ENCODE measurements at regions not wholly inside any gene's neighbourhood (a gene's known extent, or its start where the extent isn't known, plus 50 kb on each side); places are given as distances from the start of the nearest gene placed in this dataset.

- no peak for DNase-seq
Measured at GRCh38 chr5:124252747-124253146, 493.7 kb downstream of the ZNF608 start.

- DNase-seq, result no peak
Measured at GRCh38 chr5:124252191-124252638, 494.2 kb downstream of the ZNF608 start.

- no peak for DNase-seq
Measured at GRCh38 chr5:124245276-124245675, 501.2 kb downstream of the ZNF608 start.

DNA sequence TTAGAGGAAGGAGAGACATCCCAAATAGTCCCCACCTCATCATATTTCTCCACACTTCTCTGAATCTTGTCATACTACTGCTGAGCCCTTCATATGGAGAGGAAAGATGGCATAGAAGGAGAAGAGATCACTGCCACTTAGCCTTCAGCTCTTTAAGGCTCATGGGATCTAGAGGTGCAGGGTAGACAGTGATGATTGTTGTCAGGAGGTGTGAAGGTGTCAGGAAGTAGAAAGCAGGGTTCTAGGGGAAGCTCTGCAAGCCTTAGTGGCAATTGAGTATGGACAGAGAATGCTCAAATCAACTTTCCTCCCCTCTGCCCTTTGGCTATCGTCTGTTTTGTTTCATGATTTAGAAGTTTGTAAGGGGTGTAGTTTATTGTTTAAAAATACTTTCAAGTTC, 505.7 kb downstream of the ZNF608 start:
- no peak for DNase-seq

GRCh38 chr5:124239572-124239971, 506.9 kb downstream of the ZNF608 start:
- DNase-seq, result no peak

DNA sequence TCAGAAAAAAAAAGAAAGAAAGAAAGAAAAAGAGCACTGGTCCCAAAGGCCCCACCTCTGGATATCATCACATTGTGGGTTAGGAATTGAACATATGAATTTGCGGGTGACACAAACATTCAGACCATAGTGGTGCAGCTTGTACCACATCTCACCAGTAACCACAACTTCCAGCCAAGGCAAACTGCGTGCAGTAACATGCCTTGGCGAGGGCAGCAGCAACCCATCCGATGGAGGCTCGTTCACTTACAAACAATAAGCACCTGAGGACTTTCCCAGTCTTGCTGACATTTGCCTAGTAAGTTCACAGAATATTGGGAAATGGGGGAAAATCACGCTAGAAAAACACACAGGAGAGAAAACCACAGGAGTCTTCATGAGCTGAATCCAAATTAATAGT, 508.1 kb downstream of the ZNF608 start:
- no peak for DNase-seq

GRCh38 chr5:124237206-124237695, 509.2 kb downstream of the ZNF608 start:
- no peak for DNase-seq

DNA sequence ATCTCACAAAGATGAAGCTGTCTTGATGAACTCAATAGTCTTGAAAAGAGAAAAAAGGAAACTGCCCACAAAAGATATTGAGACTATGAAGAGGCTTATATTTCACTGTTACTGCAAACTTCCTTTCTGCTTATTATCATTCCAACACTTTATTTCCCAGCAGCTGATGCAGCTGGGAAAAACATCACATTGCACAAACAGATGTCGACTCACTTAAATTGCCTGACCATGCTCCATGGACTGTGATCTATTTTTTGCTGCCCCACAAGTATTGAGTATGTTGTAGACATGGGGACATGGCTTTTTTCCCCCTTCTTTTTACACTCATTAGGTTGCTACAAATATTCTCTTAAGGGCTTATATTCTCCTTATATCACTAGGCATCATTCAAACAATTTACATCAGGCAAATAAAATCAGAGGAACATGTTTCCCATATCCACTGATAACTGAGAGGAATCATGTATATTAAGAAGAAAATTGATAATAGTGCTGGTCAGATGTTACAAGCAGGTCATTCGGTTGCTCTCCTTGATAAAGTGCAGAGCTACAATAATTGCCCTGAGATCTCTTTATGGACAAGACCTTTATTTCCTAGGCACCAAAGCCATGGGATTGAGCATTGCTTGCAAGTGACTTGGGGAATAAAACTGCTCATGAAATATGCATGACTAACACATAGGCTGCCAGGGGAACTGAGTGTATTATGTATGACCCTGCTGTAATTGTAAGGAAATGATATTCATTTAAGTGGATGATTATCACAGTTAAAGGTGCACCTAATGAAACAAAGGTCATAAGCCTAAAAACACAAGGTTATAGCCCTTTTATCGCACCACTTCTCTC, 509.9 kb downstream of the ZNF608 start:
- no peak for DNase-seq

DNA sequence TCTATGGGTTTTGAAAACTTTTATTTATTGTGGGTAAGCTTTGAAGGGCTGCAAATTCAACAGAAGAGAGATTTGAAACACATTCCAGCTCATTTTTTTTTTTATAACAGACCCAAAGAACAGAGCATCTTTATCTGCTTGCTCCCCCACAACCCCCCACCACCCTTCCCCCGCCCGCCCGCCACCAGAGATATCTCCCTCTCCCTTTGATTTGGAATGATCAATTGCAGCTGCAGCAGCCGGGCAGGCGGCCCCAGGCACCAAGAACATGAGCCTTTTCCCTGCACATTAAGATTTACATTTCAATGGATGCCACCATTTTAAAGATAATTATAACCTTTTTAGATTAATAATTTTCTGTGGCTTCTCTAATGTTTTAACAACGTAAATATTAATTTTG, 510.9 kb downstream of the ZNF608 start:
- no peak for DNase-seq

DNA sequence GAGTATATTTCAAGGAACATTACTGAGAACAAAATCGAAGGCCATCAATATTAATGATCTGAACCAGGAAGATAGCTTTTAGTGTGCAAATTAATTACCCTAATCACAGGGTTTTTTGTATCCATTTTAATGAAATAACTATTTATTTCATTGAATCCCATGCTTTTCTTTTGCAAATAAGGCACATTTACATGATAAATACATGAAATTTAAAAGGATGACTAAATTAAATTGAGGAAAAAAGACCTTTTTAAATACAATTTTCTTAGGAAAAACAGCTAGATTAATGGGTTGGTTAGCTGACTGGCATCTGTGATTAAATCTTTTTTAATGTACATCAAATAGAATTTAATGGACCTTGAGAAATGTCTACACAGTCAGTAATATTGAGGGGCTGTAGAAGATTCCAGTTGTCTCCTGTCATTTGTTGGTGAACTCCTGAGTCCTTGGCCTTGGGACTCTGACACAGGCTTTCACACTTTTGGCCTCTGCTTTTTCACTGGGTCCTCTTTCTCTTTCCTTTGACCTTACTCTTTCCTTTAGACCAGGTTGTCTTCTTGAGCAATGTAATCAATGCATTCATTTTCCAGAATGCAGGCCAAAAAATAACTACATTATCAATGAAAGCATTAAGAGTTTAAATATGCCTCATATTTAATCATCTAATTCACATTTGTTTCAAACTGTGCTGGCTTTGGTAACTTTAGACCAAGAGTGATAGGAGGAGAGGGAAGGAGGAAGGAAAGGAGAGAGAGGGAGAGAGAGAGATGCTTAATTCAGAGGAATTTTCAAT, 511.5 kb downstream of the ZNF608 start:
- no peak for DNase-seq

GRCh38 chr5:124234022-124234769, 512.2 kb downstream of the ZNF608 start:
- no peak for DNase-seq

DNA sequence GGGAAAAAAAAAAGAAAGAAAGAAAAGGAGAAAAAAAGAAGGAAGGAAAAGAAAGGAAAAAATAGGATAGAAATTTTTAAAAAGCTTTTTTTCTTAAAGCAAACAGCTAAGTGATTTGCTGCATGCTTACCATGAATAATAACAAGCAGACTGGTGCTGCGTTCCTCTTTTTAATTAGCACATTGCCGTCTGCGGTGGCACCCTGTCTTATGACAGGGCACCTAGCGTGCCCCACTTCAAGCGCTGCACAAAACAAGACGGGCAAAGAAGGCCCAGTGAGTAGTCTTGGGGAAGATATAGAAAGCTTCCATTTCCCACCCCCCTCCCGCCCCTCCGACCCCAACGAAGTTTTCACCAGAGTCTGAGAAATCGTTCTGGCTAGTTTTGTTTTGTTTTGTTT, 513.9 kb downstream of the ZNF608 start:
- no peak for DNase-seq

GRCh38 chr5:124231802-124232201, 514.6 kb downstream of the ZNF608 start:
- no peak for DNase-seq

- DNase-seq, result no peak
Measured at GRCh38 chr5:124231230-124231629, 515.2 kb downstream of the ZNF608 start.

- no peak for DNase-seq
Measured at GRCh38 chr5:124230456-124230855, 516.0 kb downstream of the ZNF608 start.

GRCh38 chr5:124229352-124229751, 517.1 kb downstream of the ZNF608 start:
- DNase-seq, result no peak

GRCh38 chr5:124227914-124228313, 518.5 kb downstream of the ZNF608 start:
- DNase-seq, result no peak

DNA sequence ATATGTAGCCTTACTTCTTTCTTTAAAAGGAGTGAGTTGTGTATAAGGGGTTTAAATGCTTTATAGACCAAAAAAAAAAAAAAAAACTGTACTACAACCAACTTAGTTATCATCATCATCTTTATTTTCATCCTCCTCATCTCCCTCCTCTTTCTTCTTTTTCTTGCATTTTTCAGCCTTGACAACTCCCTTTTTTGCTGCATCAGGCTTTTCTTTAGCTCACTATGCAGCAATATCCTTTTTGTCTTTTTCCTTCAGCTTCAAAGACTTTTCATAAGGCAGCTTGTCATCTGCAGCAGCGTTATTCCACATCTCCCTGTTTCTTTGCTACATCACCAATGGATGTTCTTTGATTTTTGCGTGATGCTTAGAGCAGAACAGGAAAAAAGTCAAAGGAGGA, 526.0 kb downstream of the ZNF608 start:
- no peak for DNase-seq

GRCh38 chr5:124212934-124213333, 533.5 kb downstream of the ZNF608 start:
- DNase-seq, result no peak

GRCh38 chr5:124210111-124210910, 536.1 kb downstream of the ZNF608 start:
- DNase-seq, result no peak

DNA sequence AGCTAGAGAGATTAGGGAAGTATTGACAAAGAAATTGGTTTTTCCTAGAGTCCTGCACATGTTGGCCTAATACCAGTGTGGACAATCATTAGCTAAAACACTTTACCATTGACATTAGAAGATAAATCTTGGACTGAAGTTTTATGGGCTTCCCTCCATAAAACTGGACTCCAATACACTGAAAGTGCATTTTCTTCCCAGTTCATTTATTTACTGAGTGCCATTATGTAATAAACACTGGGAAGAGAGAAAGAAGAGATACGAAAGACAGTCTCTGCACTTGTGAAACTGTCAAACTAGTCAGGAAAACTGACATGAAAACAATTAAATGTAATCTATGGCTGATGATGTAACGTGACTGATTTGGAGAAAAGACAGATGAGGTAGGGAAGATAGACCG, 539.3 kb downstream of the ZNF608 start:
- no peak for DNase-seq

- no peak for DNase-seq
Measured at GRCh38 chr5:124206540-124206939, 539.9 kb downstream of the ZNF608 start.

All from effector CD4-positive, alpha-beta T cell (primary cell).